AG20443 (cell line): ENCODE measurements at regions not wholly inside any gene's neighbourhood (a gene's known extent, or its start where the extent isn't known, plus 50 kb on each side); places are given as distances from the start of the nearest gene placed in this dataset.

Experiments used
- DNase-seq: peaks from one replicate; pipeline ENCODE4 v3.0.0; 2012; ENCODE audit warnings: low spot score, mixed read lengths

DNA sequence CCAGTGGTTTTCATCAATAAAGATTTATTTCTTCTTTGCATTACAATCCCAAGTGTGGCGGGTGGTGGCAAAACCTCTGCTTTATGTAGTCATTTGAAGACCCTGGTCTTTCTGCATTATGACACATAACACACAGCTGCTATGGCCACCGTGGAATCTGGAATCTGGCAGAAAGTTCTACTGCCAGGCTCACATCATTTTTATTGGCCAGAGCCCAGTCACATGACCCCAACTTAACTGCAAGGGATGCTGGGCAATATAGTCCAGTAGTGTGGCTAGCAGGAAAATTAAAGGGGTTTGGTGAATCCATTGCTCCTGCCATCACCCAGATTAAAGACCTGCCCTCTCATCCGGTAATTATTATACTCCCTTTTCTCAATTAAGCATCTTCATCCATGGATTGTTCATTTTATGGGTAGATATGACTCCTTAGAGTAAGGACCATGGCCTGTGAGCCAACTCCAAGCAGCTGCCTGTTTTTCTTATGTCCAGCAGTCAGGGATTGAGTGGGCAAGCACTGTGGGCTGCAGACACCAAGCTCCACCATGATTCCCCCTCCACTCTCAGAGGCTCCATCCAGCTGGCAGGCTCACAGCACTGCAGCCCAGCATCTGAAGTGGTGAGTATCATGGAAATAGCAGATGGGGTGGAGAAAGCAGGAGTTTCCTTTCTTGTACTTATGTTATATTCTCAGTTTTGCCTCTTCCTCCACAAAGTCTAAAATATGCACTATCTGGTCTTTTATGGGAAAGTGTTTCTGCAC, 1030.7 kb downstream of the AACS start:
- no peak for DNase-seq

DNA sequence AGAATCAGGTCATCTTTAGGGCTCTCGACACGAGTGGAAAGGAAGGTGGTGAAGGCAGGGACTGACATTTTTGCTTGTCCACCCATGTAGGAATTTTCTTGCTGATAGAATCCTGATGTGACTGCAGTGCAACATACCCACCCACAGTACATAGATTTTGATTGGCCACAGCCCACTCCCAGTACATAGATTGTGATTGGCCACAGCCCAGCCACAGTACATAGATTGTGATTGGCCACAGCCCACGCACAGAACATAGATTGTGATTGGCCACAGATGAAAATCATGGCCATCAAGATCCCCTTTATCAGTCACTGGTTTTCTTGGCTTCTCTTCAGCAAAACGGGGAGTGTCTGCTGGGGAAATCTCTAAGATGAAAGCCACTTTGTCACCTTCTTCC, 1041.5 kb downstream of the AACS start:
- DNase-seq = no peak

DNA sequence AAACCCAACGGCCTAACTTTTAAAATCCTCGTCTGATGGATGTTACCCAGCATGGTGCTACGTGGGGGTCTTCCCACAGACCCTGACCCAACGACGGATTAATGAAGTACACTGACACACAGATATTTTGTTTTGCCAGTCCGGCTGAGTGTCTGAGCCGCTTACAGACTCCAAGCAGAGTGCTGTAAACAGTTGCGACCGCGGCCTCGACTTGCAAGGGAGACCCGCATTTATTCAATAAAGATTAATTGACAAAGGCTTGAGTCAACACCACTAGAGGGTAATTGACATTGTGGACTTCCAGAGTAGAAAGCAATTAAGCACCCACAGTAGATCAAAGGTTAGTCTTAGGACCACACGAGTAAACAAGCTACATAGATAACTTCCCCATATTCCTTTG, 1042.4 kb downstream of the AACS start:
- no peak for DNase-seq

DNA sequence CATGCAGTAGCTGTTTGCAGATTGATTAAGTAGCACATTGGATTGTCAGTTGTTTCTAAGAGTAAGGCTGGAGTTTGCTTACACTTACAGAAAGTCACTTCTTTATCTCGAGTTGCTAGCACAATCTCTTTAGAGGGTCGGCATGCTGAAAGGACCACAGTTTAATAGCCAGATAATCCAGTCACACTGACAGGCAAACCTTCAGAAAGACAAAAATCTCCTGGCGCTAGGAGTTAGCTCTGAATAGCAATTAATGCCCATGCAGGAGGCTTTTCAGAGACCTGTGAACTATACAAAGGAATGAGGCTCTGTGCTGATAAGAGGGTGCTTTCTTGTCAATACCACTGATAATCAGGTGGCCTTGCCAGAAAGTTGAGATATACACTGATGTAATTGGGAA, 1043.0 kb downstream of the AACS start:
- DNase-seq = no peak

DNA sequence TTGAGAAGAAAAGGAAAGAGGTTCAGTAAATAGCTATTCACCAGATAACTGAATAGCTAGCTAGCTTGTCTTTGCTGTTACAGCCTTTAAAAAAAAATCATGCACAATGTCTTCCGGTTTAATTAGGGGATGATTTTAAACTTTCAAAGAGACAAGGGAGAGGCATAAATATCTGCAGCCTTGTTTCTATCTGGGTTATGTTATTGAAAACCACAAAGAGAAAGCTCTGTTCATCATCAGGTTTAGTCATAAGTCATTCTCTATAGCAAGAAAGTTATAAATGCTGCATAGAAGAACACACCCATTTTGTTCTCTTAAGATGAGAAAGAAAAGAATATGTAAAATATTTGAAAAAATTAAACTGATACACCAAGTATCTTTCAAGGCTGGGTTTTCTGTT, 1046.9 kb downstream of the AACS start:
- no peak for DNase-seq

DNA sequence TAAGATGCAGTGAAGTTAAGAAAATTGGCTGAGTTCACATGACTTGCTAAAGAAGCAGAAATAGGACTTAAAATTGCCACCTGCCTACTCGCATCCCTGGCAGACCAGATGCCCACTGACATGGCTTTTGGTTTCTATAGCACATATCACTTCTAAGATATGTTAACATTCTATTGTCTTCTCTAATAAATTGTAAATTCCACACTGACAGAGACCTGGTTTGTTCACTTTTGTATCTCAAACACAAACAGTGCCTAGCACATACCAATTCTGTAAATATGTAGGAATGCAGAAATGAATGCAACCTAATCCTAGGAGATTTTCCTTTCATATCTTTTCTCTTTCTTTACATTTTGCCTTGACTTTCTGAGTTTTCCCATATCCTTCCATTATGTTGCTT, 1047.6 kb downstream of the AACS start:
- DNase-seq = no peak

DNA sequence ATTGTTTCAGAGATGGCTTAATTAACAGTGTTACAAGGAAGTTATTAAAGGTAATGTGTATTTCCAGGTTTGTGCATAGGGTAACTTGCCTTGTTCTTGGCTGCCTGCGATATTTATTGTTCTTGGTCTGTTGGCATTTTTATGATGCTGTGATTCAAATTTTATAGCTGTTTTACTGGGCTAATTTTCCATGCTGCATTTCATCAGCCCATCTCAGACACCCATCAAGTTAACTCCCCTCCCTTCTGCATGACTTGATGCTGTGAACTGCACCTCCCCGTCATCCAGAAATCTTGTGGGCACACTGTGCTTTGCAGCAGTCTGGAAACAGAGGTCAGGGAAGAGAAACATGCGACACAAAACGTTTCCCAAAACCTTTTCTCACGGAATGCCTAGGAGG, 1049.2 kb downstream of the AACS start:
- no peak for DNase-seq

DNA sequence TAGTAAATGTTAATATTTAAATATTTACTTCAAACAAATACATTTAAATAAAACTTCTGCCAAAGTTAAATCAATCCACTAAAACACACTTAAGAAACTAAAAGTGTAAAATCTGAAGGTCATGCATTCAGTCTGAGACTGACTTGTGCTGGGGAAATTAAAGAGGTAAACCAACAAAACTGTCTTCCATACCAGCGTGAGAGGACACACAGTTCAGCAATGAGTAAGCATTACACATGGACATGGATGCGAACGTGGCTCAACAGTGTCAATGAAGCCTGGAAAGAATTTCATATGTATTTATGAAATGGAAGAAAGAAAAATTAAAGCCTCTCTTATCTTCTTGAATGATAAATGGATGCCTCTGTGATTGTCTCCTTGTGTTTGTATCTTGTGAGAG, 1052.3 kb downstream of the AACS start:
- DNase-seq = no peak

DNA sequence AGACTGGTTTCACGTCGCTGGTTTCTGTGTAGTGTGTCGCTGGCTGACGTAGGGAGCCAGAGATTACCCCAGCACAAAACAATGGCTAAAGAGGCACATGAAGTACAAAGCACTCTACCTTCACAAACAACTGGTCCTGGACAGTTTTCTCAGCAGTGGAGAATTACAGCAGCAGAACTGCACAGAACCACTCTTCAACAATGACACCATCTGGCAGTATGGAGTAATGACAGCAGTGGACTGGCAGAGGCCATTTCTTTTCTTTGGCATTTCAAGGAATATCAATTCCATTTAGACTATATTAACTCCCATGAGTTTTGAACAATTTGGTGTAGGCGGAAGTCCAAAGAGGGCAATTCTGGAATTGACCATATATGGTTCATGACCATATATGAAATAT, 1074.1 kb downstream of the AACS start:
- no peak for DNase-seq

DNA sequence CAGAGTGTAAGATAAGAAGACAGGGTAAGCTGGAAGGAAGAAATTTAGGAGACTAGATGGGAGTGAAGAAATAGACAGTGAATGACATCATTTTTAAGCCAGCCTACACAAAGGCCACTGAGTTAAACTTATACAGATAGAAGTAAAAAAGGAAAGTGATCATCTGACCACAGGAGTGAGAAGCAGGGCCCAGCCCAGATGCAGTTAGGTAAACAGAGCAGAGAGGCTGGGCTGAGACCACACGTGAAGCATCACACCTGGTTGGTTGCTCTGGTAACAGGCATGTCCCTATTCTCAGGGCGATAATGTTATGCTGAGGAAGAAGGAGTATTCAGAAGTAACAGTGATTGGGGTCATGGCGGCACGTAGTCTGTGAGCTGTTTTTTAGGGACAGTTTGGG, 1079.4 kb downstream of the AACS start:
- DNase-seq = no peak

DNA sequence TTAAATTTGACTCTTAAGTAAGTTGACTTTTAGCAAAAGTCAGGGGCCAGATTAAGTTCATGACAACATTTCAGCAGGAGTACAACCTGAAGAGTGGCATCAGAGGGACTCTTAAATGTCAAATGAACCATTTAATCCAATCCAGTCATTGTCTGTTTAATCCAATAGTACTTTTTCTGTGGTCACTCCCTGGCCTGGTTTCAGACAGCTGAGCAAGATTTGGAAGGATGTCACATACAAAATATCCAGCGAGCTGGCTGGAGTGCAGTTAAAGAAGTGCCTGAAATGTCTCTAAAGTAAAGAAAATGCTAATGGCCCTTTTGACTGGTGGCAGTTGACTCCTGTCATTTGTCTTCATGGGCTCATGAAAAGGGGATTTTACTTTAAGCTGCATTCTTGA, 1082.1 kb downstream of the AACS start:
- no peak for DNase-seq

DNA sequence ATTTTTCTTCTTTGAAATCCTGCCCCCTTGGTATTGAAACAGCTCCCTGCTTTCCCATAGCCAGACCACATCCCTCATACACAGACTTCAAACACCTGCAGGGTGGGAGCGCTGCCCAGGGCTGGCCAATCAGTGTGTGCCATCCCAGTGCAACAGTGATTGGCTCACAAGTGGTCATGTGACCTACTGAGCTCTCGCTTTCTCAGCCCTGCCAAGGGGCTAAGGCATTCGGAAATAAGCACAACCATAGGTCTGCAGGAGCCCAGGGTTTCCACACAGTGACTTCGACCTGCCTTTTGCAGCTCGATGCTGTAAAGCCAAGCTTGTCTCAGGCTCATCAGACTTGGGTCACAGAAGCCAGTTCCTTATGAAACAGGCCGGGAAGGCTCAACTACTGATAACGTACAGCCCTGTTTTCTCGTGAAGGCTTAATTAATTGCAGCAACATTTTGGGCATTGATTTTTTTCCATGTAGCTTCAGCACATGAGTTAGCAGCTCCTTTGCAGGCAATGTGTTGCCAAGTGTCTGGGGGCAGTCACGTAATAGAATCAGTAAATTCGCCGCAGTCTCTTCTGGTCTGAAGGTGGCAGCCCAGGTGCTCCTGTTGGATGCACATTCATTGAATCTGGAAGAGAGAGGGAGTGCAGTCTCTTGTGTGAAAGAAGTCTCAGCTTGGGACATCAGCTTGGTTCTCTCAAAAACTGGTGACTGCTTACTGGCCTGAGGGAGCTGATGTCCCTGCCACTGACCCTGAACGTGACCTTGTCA, 1091.8 kb downstream of the AACS start:
- no peak for DNase-seq

DNA sequence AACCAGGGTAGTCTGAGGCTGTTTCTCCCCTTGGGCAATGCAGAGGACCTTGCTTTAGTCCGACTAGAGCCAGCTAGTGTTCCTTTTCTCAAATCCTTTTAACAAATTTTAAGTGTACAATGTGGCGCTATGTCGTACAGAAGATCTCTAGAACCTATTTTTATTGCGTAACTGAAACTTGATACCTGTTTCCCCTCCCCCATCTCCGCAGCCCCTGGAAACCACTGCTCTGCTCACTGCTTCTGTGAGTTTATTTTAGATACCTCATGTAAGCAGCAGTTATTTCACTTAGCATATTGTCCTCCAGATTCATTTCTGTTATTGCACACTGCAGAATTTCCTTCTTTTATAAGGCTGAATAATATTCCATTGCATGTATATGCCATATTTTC, 1092.3 kb downstream of the AACS start:
- no peak for DNase-seq

DNA sequence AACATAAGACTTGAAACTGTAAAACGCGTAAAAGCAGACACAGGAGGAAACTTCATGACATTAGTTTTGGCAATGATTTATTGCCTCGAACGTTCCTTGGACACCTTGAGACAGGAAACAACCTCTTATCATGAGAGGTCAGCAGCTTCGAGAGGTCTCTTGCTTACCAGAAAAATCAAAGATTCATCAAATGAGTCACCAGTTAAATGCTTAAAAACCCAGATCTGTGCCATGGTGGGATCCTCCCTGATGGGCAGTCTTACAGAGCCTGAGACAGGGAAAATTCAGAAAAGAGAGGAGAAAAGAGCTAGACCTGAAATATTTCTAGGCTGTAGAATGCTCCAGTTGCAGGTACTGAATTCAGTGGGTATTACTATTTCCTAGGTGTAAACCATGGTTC, 1093.9 kb downstream of the AACS start:
- no peak for DNase-seq

DNA sequence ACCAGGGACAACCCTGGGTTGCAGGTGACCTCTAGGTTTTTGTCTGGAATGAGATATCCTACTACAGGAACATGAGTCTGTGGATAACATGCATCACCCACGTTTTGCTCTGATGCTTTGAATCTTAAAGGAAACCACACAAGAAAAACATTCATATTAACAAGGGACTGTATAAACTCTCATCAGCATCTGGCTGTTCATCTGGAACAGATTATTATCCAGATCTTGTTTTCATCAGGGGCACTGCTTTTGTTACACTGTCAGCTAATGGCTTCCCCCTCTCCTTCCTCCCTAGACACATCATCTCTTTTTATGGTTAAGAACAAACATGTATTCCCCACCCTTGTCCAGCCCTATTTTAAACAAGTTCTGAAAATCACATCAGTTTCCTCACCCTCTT, 1095.7 kb downstream of the AACS start:
- DNase-seq = no peak

DNA sequence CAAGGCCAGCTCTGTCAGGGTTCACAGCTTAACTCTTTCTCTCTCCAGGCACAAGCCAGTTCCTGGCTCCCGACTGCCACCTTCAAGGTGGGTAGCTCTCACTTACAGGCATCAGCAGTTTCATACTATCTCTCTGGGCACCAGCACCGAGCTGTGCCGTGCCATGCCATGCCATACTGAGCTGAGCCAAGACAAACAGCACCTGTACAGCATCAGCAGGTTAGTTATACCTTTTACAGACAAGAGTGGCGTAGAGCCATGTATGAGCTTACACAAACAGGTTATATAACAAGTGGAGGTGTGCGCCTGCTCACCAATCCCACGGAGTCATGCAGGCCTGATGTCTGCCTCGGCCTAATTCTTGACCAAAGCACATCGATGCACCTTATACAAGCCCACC, 1098.7 kb downstream of the AACS start:
- DNase-seq = no peak

DNA sequence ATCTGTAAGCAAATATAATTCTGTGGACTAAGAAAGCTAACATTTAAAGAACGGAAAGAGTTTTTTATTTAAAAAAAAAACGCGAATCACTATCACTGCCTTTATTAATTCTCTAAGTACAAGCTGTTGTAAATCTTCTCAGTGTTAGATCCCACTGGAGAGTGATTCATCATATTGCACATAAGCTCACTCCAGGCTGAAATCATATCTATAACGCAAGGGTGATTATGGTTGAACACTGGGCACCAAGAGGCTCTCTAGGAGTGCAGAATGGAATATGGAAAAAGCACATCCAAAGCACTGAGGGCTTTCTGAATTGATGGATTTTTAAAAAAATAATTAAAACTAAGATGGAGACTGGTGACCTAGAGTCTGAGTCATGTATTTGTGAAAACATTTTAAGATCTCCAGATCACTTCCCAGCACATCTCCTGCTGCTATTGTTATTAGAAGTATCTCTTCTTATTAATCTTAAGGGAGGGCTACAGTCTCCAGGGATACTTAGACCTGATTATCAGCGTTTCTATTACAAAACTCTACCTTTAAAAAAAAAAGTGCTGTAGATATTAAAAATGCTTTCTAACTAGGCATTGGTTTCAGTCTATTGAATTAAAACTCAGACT, 1106.8 kb downstream of the AACS start:
- DNase-seq = no peak

DNA sequence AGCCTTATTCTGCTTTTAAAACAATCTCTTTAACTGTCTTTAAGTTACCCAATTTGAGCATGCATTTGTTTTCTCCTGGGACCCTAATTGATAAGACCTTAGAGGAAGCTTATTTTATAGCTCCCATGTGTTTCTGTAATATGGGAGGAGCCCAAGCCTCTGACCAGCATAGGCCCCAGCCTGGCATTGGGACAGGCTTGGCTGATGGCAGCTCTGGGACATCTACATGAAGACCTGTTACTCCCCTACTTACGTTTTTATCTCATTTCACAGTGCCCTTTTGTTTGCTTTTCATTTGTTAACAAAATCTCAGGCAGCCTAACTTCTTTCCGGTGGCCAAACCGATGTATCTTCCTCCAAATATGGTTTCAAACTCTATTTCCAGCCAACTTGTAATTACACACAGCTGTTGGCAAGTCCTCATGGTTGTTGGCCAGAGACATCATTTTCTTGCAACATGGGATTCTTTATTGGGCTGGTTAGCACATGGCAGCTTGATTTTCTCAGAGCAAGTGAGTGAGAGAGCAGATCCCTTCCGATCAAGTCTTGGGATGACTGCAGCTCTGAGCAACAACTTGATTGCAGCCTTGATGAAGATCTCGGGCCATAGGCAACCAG, 1117.5 kb downstream of the AACS start:
- DNase-seq = no peak

DNA sequence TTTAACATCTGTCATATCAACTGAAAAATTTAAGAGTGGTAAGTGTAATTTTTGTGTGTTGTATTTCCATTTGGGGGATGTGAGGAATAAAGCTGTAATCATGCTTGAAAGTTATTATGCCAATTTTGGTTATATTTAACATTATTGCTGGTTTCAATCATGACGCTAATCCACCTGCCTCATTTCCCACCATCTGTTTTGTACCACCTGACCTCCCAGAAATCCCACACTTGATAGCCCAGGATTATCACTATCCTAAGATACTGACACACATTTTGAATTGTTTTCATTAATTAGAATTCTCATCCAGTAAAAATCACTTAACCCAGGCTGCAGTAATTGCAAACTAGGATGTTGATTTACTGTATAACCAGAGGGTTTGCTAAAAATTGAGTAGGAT, 1119.8 kb downstream of the AACS start:
- DNase-seq = no peak

DNA sequence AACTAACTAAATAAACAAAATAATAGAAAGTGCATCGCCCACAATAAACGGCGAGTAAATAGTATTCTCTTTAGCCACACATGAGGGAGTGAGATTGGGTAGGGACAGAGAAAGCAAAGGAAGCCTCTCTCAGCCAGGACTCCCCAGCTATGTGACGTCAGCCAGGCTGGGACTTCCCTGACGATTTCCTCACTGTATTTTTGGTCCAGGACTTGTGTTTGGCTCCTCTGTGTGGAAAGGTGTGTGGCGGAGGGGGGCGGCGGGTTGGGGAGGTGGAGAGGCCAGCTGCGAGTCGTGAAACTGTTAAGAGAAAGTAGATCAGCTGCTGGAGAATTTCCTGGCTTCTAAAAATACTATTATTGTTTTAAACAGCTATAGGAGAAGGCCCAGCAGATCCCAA, 1124.6 kb downstream of the AACS start:
- no peak for DNase-seq

DNA sequence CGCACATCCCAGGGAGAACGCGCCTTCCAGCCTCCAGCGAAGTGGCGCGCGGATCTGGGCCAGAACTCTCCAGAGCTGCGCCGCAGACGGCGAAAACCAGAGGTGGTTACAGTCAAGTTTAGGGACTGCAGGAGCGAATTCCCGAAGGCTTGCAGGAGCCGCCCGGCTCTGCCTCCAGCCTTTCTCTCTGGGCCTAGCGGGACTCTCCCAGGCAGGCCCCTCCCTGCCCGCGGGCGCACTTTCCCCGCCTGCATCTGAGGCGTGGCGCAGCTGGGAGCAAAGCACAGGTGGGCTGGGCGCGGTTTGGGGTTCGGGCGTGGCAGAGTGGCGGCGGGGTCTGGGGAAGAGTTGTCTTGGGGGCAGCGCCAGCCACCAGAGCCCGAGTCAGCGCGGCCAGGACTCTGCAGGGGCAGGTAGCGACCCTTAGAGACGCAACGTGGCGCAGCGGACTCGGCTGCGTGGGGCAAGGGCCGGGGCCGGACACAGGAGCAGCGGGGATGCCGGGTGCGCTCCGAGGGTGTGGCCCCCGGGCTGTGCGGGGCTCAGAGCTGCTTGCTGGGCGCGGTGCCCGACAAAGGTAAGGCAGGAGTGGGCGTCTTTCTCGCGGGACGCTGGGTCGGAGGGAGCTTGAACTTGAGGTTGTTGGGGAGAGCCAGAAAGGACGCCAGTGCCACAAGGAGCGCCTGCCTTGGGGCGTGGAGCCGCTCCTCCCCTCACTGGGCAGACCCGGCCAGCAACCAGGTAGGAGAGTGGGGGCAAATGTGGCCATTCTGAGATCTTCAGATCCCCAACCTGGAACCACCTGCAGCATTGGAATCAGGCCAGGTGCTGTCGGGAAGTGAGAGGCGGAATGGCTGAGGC, 1126.0 kb downstream of the AACS start:
- no peak for DNase-seq

DNA sequence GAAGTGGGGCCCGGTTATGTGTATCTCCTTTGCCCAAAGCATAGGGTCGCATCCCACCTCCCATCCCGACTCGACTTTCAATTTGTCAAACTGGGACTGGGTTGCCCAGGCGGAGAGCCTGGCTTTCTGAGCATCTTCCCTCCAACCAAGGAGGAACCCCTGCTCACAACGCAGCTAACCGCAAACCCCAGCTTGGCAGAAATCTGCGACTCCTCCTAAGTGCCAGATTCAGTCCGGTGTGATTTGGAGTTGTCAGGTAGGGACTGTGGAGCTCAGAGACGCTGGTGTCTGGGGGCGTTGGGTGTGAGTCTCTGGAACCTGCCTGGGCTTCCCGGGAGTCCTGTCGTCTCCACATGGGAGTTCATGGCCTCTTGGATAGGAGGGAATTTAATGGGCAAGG, 1126.7 kb downstream of the AACS start:
- no peak for DNase-seq
